Activated naive CD4-positive, alpha-beta T cell treated with anti-CD3 and anti-CD28 coated beads, Interleukin-2, amount 50 U/mL, for 72 hours (primary cell): ENCODE measurements at regions not wholly inside any gene's neighbourhood (a gene's known extent, or its start where the extent isn't known, plus 50 kb on each side); places are given as distances from the start of the nearest gene placed in this dataset.
"Not testable (repeated sequence)": the region's sequence is repeated elsewhere in the genome, so short reads cannot be mapped to it uniquely, and the experiment has no call there.

Source experiments
- ATAC-seq, 2 donors: fragments of 150-1000 bp; cut with Tn5 transposase; 2 replicates each; pipeline ENCODE4 v1.10.0; 2021; ENCODE audit warnings: mild to moderate bottlenecking in 2 of 2, moderate library complexity in 2 of 2
- DNase-seq, 2 donors: peaks; one replicate each; pipeline ENCODE4 v3.0.0; 2021 to 2022; ENCODE audit warnings: low spot score in 2 of 2
- H3K27ac Mint-ChIP-seq, 2 donors: one replicate each; pipeline ENCODE4 v1.8.0; 2022; ENCODE audit warnings: mild to moderate bottlenecking in 2 of 2, mixed read lengths in 2 of 2
- H3K36me3 Mint-ChIP-seq, 2 donors: one replicate each; pipeline ENCODE4 v1.8.0; 2022; ENCODE audit warnings: mixed read lengths in 2 of 2
- H3K9me3 Mint-ChIP-seq, 2 donors: one replicate each; pipeline ENCODE4 v1.8.0; 2022; ENCODE audit warnings: mixed read lengths in 2 of 2

GRCh38 chr3:101148001-101148400, 154.8 kb upstream of the ABI3BP start:
- H3K9me3 Mint-ChIP-seq, result no peaks in the 10 kb centered on the region
- no peak for ATAC-seq
- H3K27ac Mint-ChIP-seq, result no peak overlapping the region

GRCh38 chr3:101146946-101147345, 153.7 kb upstream of the ABI3BP start:
- Mint-ChIP-seq H3K36me3 (no peaks in the 10 kb centered on the region), H3K27ac (no peak overlapping the region), H3K9me3 (no peaks in the 10 kb centered on the region)
- no peak for DNase-seq
- ATAC-seq, result no peak

More at GRCh38 chr3:101148001-101148400, 154.8 kb upstream of the ABI3BP start:
- H3K36me3 Mint-ChIP-seq, result no peaks in the 10 kb centered on the region
- DNase-seq, result no peak

GRCh38 chr3:101144105-101144504, 150.9 kb upstream of the ABI3BP start:
- no peaks in the 10 kb centered on the region for H3K36me3 Mint-ChIP-seq
- no peak for DNase-seq
- no peak overlapping the region for H3K27ac Mint-ChIP-seq
- H3K9me3 Mint-ChIP-seq, result no peaks in the 10 kb centered on the region
- ATAC-seq, result no peak

- H3K27ac Mint-ChIP-seq, result no peak overlapping the region
- H3K36me3 Mint-ChIP-seq, result no peaks in the 10 kb centered on the region
- no peak for ATAC-seq
- no peak for DNase-seq
- no peaks in the 10 kb centered on the region for H3K9me3 Mint-ChIP-seq
Observed at GRCh38 chr3:101143012-101143411, 149.8 kb upstream of the ABI3BP start.

GRCh38 chr3:101142160-101142559, 148.9 kb upstream of the ABI3BP start:
- Mint-ChIP-seq H3K27ac (no peak overlapping the region), H3K9me3 (no peaks in the 10 kb centered on the region), H3K36me3 (no peaks in the 10 kb centered on the region)
- ATAC-seq (no peak), DNase-seq (no peak)

- DNase-seq, result no peak
- H3K27ac Mint-ChIP-seq, result no peak overlapping the region
- H3K36me3 Mint-ChIP-seq, result no peaks in the 10 kb centered on the region
- no peak for ATAC-seq
- H3K9me3 Mint-ChIP-seq, result no peaks in the 10 kb centered on the region
Observed at GRCh38 chr3:101141135-101141534, 147.9 kb upstream of the ABI3BP start.

- no peaks in the 10 kb centered on the region for H3K36me3 Mint-ChIP-seq
- ATAC-seq, result no peak
- DNase-seq, result no peak
- no peak overlapping the region for H3K27ac Mint-ChIP-seq
- H3K9me3 Mint-ChIP-seq, result no peaks in the 10 kb centered on the region
Observed at GRCh38 chr3:101138817-101139216, 145.6 kb upstream of the ABI3BP start.

GRCh38 chr3:101134331-101134730, 141.1 kb upstream of the ABI3BP start:
- Mint-ChIP-seq H3K9me3 (peaks cover 6 to 23% of the 10 kb centered on the region in 2 donors), H3K36me3 (peaks cover 6 to 21% of the 10 kb centered on the region in 2 donors), H3K27ac (no peak overlapping the region)
- no peak for DNase-seq
- ATAC-seq, result no peak

- DNase-seq, result no peak
- Mint-ChIP-seq H3K27ac (no peak overlapping the region), H3K9me3 (peaks cover 6 to 24% of the 10 kb centered on the region in 2 donors), H3K36me3 (peaks cover 6 to 21% of the 10 kb centered on the region in 2 donors)
- no peak for ATAC-seq
Observed at GRCh38 chr3:101133652-101134051, 140.4 kb upstream of the ABI3BP start.

GRCh38 chr3:101133197-101133596, 140.0 kb upstream of the ABI3BP start:
- not testable (repeated sequence) for H3K27ac Mint-ChIP-seq, DNase-seq, ATAC-seq
- H3K9me3 Mint-ChIP-seq, result peaks cover 6 to 24% of the 10 kb centered on the region in 2 donors
- H3K36me3 Mint-ChIP-seq, result peaks cover 6 to 21% of the 10 kb centered on the region in 2 donors

- H3K9me3 Mint-ChIP-seq, result peaks cover 6 to 24% of the 10 kb centered on the region in 2 donors
- H3K36me3 Mint-ChIP-seq, result peaks cover 6 to 21% of the 10 kb centered on the region in 2 donors
- no peak overlapping the region for H3K27ac Mint-ChIP-seq
- ATAC-seq, result no peak
- DNase-seq, result no peak
Observed at GRCh38 chr3:101131767-101132166, 138.5 kb upstream of the ABI3BP start.

- Mint-ChIP-seq H3K9me3 (peaks cover 6 to 24% of the 10 kb centered on the region in 2 donors), H3K36me3 (peaks cover 6 to 21% of the 10 kb centered on the region in 2 donors), H3K27ac (no peak overlapping the region)
- DNase-seq (no peak), ATAC-seq (no peak)
Observed at GRCh38 chr3:101128786-101129185, 135.6 kb upstream of the ABI3BP start.

- H3K9me3 Mint-ChIP-seq, result peaks cover 6 to 18% of the 10 kb centered on the region in 2 donors
- peaks cover 6 to 13% of the 10 kb centered on the region in 2 donors for H3K36me3 Mint-ChIP-seq
- no peak overlapping the region for H3K27ac Mint-ChIP-seq
- DNase-seq (no peak), ATAC-seq (no peak)
Observed at GRCh38 chr3:101128001-101128400, 134.8 kb upstream of the ABI3BP start.

- no peaks in the 10 kb centered on the region for H3K36me3 Mint-ChIP-seq
- no peak for DNase-seq
Observed at GRCh38 chr3:101124125-101124524, 130.9 kb upstream of the ABI3BP start.

GRCh38 chr3:101123081-101123480, 129.9 kb upstream of the ABI3BP start:
- Mint-ChIP-seq H3K36me3 (no peaks in the 10 kb centered on the region), H3K9me3 (no peaks in the 10 kb centered on the region), H3K27ac (no peak overlapping the region)
- no peak for ATAC-seq
- no peak for DNase-seq

More at GRCh38 chr3:101124125-101124524, 130.9 kb upstream of the ABI3BP start:
- no peaks in the 10 kb centered on the region for H3K9me3 Mint-ChIP-seq
- no peak for ATAC-seq
- H3K27ac Mint-ChIP-seq, result no peak overlapping the region

- no peak for DNase-seq
- ATAC-seq, result no peak
- H3K36me3 Mint-ChIP-seq, result no peaks in the 10 kb centered on the region
- H3K9me3 Mint-ChIP-seq, result no peaks in the 10 kb centered on the region
- H3K27ac Mint-ChIP-seq, result no peak overlapping the region
Observed at GRCh38 chr3:101122681-101123080, 129.5 kb upstream of the ABI3BP start.

- no peaks in the 10 kb centered on the region for H3K36me3 Mint-ChIP-seq
- no peak for ATAC-seq
Observed at GRCh38 chr3:101120039-101120438, 126.8 kb upstream of the ABI3BP start.

GRCh38 chr3:101119535-101119934, 126.3 kb upstream of the ABI3BP start:
- no peaks in the 10 kb centered on the region for H3K9me3 Mint-ChIP-seq
- H3K27ac Mint-ChIP-seq, result no peak overlapping the region
- H3K36me3 Mint-ChIP-seq, result no peaks in the 10 kb centered on the region
- DNase-seq, result no peak
- ATAC-seq, result no peak

More at GRCh38 chr3:101120039-101120438, 126.8 kb upstream of the ABI3BP start:
- DNase-seq, result no peak
- H3K27ac Mint-ChIP-seq, result no peak overlapping the region
- H3K9me3 Mint-ChIP-seq, result no peaks in the 10 kb centered on the region

- ATAC-seq (no peak), DNase-seq (no peak)
- no peaks in the 10 kb centered on the region for H3K36me3 Mint-ChIP-seq
- no peaks in the 10 kb centered on the region for H3K9me3 Mint-ChIP-seq
- H3K27ac Mint-ChIP-seq, result no peak overlapping the region
Observed at GRCh38 chr3:101117980-101118379, 124.8 kb upstream of the ABI3BP start.
